PC-9 (cell line): ENCODE measurements at regions not wholly inside any gene's neighbourhood (a gene's known extent, or its start where the extent isn't known, plus 50 kb on each side); places are given as distances from the start of the nearest gene placed in this dataset.

Experiments
- EZH2 ChIP-seq: fragments of 200-600 bp; sonication (generic); IDR thresholded peaks from 2 replicates; pipeline ENCODE4 v1.8.0; 2017; ENCODE audit warnings: antibody characterized with exemption, low read depth
- TF ChIP-seq, protein P1 (sequence below): fragments of 200-600 bp; sonication (generic); conservative IDR thresholded peaks from 2 replicates; pipeline ENCODE4 v1.6.1; 2017; ENCODE audit warnings: mixed run types, antibody characterized with exemption, mild to moderate bottlenecking, moderate library complexity

DNA sequence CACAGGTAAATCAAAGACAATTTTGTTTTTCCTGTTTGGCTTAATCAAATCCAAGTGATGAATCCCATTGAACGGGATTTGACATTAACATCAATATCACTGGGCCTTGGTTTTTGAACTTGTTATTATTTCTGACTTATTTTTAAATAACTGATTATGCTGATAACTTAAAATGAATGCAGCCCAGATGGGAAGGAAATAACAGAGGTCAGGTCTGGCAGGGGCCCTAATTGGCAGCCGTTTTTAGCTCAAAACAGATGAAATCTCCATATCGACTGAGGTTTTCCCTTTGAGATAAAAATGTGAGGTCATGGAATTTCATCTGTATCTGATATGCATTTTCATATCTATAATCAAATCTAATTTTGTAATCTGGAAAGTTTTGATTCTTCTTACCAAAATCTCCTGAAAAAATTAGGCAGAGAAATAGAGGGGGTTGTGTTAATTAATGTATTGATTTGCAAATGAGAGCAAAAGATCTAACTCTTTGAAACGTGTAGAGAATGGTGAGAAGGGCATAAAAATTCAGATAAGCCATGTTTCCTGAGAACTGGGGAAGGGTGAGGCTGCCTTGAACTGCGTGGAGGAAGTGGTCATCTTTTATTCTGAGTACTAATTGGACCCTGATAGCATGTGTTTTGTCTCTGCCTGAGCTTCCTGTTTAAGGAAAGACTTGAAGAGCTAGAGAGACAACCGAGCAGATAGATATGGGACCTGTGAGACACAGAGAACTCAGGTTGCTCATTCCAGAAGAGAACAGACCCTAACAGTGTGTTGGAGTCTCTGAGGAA is 98.2 kb upstream of the C1QTNF9B start:
- TF ChIP-seq, protein P1, sequence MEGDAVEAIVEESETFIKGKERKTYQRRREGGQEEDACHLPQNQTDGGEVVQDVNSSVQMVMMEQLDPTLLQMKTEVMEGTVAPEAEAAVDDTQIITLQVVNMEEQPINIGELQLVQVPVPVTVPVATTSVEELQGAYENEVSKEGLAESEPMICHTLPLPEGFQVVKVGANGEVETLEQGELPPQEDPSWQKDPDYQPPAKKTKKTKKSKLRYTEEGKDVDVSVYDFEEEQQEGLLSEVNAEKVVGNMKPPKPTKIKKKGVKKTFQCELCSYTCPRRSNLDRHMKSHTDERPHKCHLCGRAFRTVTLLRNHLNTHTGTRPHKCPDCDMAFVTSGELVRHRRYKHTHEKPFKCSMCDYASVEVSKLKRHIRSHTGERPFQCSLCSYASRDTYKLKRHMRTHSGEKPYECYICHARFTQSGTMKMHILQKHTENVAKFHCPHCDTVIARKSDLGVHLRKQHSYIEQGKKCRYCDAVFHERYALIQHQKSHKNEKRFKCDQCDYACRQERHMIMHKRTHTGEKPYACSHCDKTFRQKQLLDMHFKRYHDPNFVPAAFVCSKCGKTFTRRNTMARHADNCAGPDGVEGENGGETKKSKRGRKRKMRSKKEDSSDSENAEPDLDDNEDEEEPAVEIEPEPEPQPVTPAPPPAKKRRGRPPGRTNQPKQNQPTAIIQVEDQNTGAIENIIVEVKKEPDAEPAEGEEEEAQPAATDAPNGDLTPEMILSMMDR = no peak
- no peak for TF ChIP-seq EZH2
